Epithelial cell of esophagus (primary cell): ENCODE measurements at regions not wholly inside any gene's neighbourhood (a gene's known extent, or its start where the extent isn't known, plus 50 kb on each side); places are given as distances from the start of the nearest gene placed in this dataset.

Experiments used
- DNase-seq: peaks from one replicate; pipeline ENCODE4 v3.0.0; 2010; ENCODE audit warnings: low read depth
- H3K4me3 ChIP-seq: 2 replicates; pipeline ENCODE4 v1.5.1; 2011; ENCODE audit warnings: mild to moderate bottlenecking, low read length, control low read depth
- TF ChIP-seq, protein P1 (sequence below): IDR thresholded peaks from 2 replicates; pipeline ENCODE4 v1.5.1; 2011; ENCODE audit warnings: low read depth, mild to moderate bottlenecking, low read length, control low read depth, inconsistent platforms; ENCODE audit not compliant: insufficient read depth; ENCODE audit errors: missing control alignments

DNA sequence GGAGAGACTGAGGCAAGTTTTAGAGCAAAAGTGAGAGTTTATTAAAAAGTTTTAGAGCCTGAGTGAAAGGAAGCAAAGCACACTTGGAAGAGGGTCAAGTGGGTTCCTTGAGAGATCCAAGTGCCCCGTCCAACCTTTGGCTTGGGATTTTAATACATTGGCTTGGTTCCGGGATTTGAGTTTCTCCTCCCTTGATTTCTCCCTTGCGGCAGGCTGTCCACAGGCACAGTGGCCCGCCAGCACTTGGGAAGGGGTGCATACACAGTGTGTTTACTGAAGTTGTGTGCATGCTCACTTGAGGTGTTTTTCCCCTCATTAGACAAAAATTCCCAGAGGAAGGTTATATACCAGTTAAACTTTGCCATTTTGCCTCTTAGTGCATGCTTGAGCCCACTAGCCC is 333.5 kb downstream of the PCDH18 start:
- no peak for DNase-seq
- TF ChIP-seq, protein P1, sequence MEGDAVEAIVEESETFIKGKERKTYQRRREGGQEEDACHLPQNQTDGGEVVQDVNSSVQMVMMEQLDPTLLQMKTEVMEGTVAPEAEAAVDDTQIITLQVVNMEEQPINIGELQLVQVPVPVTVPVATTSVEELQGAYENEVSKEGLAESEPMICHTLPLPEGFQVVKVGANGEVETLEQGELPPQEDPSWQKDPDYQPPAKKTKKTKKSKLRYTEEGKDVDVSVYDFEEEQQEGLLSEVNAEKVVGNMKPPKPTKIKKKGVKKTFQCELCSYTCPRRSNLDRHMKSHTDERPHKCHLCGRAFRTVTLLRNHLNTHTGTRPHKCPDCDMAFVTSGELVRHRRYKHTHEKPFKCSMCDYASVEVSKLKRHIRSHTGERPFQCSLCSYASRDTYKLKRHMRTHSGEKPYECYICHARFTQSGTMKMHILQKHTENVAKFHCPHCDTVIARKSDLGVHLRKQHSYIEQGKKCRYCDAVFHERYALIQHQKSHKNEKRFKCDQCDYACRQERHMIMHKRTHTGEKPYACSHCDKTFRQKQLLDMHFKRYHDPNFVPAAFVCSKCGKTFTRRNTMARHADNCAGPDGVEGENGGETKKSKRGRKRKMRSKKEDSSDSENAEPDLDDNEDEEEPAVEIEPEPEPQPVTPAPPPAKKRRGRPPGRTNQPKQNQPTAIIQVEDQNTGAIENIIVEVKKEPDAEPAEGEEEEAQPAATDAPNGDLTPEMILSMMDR: no peak

DNA sequence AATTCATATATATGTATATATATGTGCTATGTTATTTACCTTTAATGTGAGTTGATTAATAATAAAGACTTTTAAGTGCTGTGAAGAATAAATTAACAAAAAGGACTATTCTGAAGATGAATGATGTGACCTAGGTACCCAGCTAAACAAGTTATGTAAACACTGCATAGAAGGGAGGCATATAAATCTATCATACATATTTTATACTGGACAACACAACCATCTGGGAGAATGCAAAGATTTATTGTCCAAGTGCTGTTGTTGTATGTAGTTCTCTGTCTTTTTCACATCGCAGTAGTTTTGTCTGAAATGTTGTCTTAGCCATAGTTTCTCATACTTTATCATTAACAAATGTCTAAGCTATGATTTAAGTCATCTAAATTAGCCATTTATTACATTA is 337.6 kb downstream of the PCDH18 start:
- H3K4me3 ChIP-seq: no peak overlapping the region
- TF ChIP-seq, protein P1: no peak

More for the DNA sequence above, 333.5 kb downstream of the PCDH18 start:
- no peak overlapping the region for H3K4me3 ChIP-seq

DNA sequence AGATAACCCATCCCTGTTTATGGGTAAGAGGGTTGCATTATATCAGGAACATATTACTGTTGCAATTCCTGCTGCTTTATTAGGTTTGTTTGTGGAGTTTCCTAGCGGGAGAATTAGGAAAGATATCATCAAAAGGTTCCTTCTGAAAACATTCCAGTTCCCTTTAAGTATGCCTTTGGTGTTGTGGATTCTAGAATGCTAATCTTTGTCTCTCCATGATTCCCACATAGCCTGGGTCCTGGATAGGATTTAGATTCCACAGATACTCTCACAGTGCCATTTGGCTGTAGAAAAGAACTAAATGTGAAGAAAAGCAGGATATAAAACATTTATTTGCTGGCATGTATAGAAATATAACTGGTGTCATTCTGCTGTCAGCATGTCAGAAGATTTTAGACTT is 338.7 kb downstream of the PCDH18 start:
- DNase-seq: no peak
- TF ChIP-seq, protein P1: no peak
- H3K4me3 ChIP-seq: no peak overlapping the region

More for the DNA sequence above, 337.6 kb downstream of the PCDH18 start:
- no peak for DNase-seq

DNA sequence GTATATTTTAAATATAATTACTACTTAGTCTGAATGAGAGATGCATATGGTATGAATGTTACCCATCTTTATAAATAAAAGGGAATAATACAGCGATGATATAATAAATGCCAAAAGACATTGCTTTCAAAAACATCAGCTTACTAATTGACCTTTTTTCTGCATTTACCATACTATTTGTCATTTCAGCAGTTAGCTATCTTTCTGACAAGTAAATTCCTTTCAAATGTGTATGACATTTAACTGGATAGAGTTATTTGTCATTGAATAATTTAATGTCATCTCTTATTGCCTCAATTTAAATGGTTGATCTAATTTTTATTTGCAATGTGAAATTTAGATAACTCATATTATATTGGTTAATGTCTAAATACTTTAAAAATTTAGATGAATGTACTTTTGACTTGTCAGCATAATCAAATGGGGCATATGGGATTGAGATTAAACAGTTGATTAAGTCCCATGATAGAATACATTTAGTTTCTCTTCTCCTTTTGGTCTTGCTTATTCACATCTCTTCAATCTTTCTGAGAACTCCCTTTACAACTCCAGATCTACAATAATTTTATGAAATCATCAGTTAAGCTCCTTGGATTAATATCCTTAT is 350.9 kb downstream of the PCDH18 start:
- TF ChIP-seq, protein P1: no peak
- no peak overlapping the region for H3K4me3 ChIP-seq
- DNase-seq: no peak

DNA sequence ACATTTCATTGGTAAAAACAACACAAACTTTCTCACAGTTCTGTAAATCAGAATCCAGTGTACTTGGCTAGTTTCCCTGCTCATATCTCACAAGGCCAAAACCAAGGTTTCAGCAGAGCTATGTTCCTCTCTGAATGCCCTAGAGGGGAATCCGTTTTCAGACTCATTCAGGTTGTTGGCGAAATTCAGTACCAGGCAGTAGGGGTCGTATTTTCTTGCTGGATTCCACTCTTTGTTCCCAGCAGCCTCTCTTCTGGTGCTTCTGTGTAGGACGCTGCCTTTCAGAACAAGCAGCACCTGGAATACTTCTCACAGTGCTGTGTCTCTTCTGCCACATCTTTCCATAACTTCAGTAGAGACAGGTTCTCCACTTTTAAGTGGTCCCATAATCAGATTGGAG is 351.9 kb downstream of the PCDH18 start:
- H3K4me3 ChIP-seq: no peak overlapping the region
- peak; percentile 1 for DNase-seq
- TF ChIP-seq, protein P1: no peak

DNA sequence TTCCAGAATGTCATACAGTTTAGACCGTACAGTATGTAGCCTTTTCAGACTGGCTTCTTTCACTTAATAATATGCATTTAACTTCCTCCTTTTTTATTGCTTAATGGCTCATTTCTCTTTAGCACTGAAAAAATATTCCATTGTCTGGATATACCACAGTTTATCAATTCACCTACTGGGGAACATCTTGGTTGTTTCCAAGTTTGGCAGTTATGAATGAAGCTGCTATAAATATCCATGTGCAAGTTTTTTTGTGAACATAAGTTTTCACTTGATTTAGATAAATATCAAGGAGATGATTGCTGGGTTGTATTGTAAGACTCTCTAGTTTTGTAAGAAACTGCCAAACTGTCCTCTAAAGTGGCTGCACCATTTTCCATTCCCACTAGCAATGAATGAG is 375.5 kb downstream of the PCDH18 start:
- no peak for DNase-seq
- H3K4me3 ChIP-seq: no peak overlapping the region
- TF ChIP-seq, protein P1: no peak

DNA sequence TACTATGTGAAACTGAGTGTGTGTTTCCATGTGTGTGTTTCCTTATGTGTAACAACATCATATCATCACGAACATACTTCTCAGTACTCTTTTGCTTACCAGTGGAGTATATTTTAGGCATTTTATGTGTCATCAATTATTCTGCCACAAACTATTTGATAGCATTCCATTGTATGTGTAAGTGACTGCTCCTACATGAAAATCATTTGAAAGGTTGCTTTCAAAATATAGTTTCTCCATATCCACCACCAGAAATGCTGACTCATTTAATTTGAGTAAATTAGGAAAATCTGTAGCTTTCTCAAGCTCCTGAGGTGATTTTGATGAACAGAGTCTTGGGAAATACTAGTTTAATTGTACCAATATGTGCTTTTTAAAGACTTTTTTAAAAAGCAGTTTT is 376.2 kb downstream of the PCDH18 start:
- no peak overlapping the region for H3K4me3 ChIP-seq
- DNase-seq: peak; percentile 49
- TF ChIP-seq, protein P1: no peak
